Mesenchymal stem cell (in vitro differentiated cells and primary cell): ENCODE measurements at regions not wholly inside any gene's neighbourhood (a gene's known extent, or its start where the extent isn't known, plus 50 kb on each side); places are given as distances from the start of the nearest gene placed in this dataset.

Source experiments
- DNase-seq: peaks from one replicate; pipeline ENCODE4 v3.0.0-alpha.2; 2013
- H2AFZ ChIP-seq: one replicate; pipeline ENCODE4 v1.6.1; 2013; ENCODE audit warnings: low read depth, mild to moderate bottlenecking, control low read depth, inconsistent platforms, low read length, moderate library complexity
- H2AK5ac ChIP-seq: 2 replicates; pipeline ENCODE4 v1.6.1; 2013; ENCODE audit warnings: low read length, moderate library complexity, mild to moderate bottlenecking, inconsistent platforms; ENCODE audit not compliant: severe bottlenecking
- H2BK120ac ChIP-seq: one replicate; pipeline ENCODE4 v1.6.1; 2013; ENCODE audit warnings: low read depth, mild to moderate bottlenecking, inconsistent platforms, low read length, moderate library complexity
- H2BK12ac ChIP-seq, 2 experiments: one replicate each; pipeline ENCODE4 v1.6.1; 2013; ENCODE audit warnings: inconsistent platforms in 2 of 2, low read length in 2 of 2, mild to moderate bottlenecking in 2 of 2, moderate library complexity in 2 of 2, control low read depth in 1 of 2
- H2BK15ac ChIP-seq: one replicate; pipeline ENCODE4 v1.6.1; 2013; ENCODE audit warnings: mild to moderate bottlenecking, low read depth, inconsistent platforms; ENCODE audit not compliant: poor library complexity, severe bottlenecking
- H2BK5ac ChIP-seq: 2 replicates; pipeline ENCODE4 v1.6.1; 2013; ENCODE audit warnings: low read depth, mild to moderate bottlenecking, low read length, control low read depth, inconsistent platforms; ENCODE audit not compliant: poor library complexity, severe bottlenecking
- H3K14ac ChIP-seq, 2 experiments: one replicate each; pipeline ENCODE4 v1.6.1; 2013; ENCODE audit warnings: inconsistent platforms in 2 of 2, low read length in 2 of 2, control low read depth in 1 of 2, mild to moderate bottlenecking in 1 of 2, moderate library complexity in 1 of 2
- H3K18ac ChIP-seq, 2 experiments: one replicate each; pipeline ENCODE4 v1.6.1; 2013; ENCODE audit warnings: inconsistent platforms in 2 of 2, low read length in 2 of 2, control low read depth in 1 of 2, low read depth in 1 of 2, mild to moderate bottlenecking in 1 of 2
- H3K23ac ChIP-seq, 2 experiments: one replicate each; pipeline ENCODE4 v1.6.1; 2013; ENCODE audit warnings: inconsistent platforms in 2 of 2, low read length in 2 of 2, mild to moderate bottlenecking in 2 of 2, moderate library complexity in 2 of 2, control low read depth in 1 of 2
- H3K27ac ChIP-seq: 2 replicates; pipeline ENCODE4 v1.5.1; 2013; ENCODE audit warnings: mild to moderate bottlenecking, moderate library complexity, low read length, control low read depth, inconsistent platforms; ENCODE audit not compliant: poor library complexity, severe bottlenecking
- H3K27me3 ChIP-seq, 2 experiments: 2 replicates each; pipeline versions ENCODE4 v1.6.1 to v1.7.0; 2013; ENCODE audit warnings: low read length in 2 of 2, mild to moderate bottlenecking in 2 of 2, moderate library complexity in 2 of 2, control low read depth in 1 of 2, inconsistent platforms in 1 of 2; ENCODE audit not compliant: control insufficient read depth in 1 of 2, insufficient read depth in 1 of 2
- H3K36me3 ChIP-seq, 2 experiments: 2 replicates each; pipeline versions ENCODE4 v1.6.1 to v1.7.0; 2013; ENCODE audit warnings: low read length in 2 of 2, control low read depth in 1 of 2, inconsistent platforms in 1 of 2, low read depth in 1 of 2, mild to moderate bottlenecking in 1 of 2; ENCODE audit not compliant: insufficient read depth in 2 of 2, control insufficient read depth in 1 of 2
- H3K4ac ChIP-seq, 2 experiments: one replicate each; pipeline ENCODE4 v1.6.1; 2013; ENCODE audit warnings: inconsistent platforms in 2 of 2, low read length in 2 of 2, mild to moderate bottlenecking in 2 of 2, moderate library complexity in 2 of 2, control low read depth in 1 of 2, low read depth in 1 of 2
- H3K4me1 ChIP-seq: 2 replicates; pipeline ENCODE4 v1.6.1; 2013; ENCODE audit warnings: low read depth, low read length, control low read depth; ENCODE audit not compliant: control insufficient read depth, insufficient read depth
- H3K4me2 ChIP-seq: 2 replicates; pipeline ENCODE4 v1.6.1; 2013; ENCODE audit warnings: low read length, mild to moderate bottlenecking, inconsistent platforms; ENCODE audit not compliant: poor library complexity, severe bottlenecking
- H3K4me3 ChIP-seq, 2 experiments: 2 replicates each; pipeline versions ENCODE4 v1.5.1 to v1.7.0; 2013; ENCODE audit warnings: low read length in 2 of 2, mild to moderate bottlenecking in 2 of 2, control low read depth in 1 of 2, low read depth in 1 of 2; ENCODE audit not compliant: insufficient read depth in 1 of 2
- H3K79me1 ChIP-seq: replicated peaks from 2 replicates; pipeline ENCODE4 v1.6.1; 2013; ENCODE audit warnings: mild to moderate bottlenecking, control low read depth, low read length, inconsistent platforms; ENCODE audit not compliant: poor library complexity, severe bottlenecking
- H3K9ac ChIP-seq: 2 replicates; pipeline ENCODE4 v1.7.0; 2013; ENCODE audit warnings: mild to moderate bottlenecking, low read length, moderate library complexity
- H3K9me3 ChIP-seq: 2 replicates; pipeline ENCODE4 v1.7.0; 2013; ENCODE audit warnings: mild to moderate bottlenecking, low read length; ENCODE audit not compliant: control insufficient read depth
- H4K8ac ChIP-seq: one replicate; pipeline ENCODE4 v1.6.1; 2013; ENCODE audit warnings: inconsistent platforms, mild to moderate bottlenecking, low read length, moderate library complexity
- H4K91ac ChIP-seq: one replicate; pipeline ENCODE4 v1.6.1; 2013; ENCODE audit warnings: mild to moderate bottlenecking, low read length, inconsistent platforms
- WGBS: methylation state at CpG from one replicate; pipeline ENCODE4 v1.1.7; 2013; ENCODE audit warnings: mixed read lengths; 5-methylcytosine and 5-hydroxymethylcytosine counted together

DNA sequence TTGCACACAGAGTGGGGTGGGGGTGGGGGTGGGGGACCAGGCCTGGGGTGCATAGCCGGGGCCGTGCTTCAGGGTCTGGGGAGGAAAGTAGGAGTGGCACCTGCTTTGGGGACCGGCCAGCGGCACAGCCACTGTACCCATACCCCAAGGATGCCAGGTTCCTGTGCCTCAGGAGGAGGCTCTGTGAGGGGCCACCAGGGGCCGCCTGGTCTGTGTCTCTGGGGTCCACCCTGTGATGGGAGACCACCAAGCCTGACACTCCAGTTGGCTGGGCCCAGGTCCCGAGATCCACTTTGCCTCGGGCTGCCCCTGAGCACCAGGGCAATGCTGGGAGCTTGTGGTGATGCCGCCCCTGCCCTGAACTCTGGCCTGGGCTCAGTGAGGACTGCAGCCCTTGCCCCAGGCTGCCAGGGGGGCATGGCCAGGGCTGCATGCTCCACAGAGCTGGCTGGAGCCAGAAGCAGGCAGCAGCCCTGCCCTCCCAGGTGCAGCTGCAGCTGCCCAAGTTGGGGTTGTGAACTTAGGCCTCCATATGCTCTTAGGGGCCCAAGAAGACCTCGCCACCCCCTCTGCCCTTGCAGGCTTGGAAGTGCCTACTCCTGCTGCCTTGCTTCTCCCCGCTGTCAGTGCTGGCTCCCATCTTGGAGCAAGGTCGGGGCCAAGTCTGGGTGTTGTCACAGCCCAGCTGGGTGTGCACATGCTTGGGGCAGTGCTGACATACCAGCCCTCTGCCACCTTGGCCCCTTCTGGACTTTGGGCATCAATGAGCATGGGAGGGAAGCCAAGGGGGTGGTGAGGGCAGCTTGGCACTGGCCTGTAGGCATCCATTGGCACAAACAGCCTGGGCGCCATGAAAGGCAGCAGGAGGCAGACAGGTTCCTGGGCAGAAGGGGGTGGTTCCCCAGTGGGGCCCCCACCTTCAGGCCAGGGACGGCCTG, 123.3 kb upstream of the THY1 start:
- H3K18ac ChIP-seq, result no peak overlapping the region
- H3K4me1 ChIP-seq, result peaks cover 2% of the 10 kb centered on the region
- H2BK5ac ChIP-seq, result no peak overlapping the region
- no peaks in the 10 kb centered on the region for H3K79me1 ChIP-seq
- H3K27ac ChIP-seq, result no peak overlapping the region
- no peak overlapping the region for H2BK12ac ChIP-seq
- H3K9ac ChIP-seq, result no peak overlapping the region
- H3K4me2 ChIP-seq, result no peak overlapping the region
- H4K91ac ChIP-seq, result no peak overlapping the region
- no peak overlapping the region for H2AK5ac ChIP-seq
- no peak overlapping the region for H2BK120ac ChIP-seq
- no peak overlapping the region for H3K4ac ChIP-seq
- peaks cover 5 to 10% of the 10 kb centered on the region in 2 experiments for H3K27me3 ChIP-seq
- no peak for DNase-seq
- H3K4me3 ChIP-seq, result no peak overlapping the region
- no peak overlapping the region for H3K23ac ChIP-seq
- no peak overlapping the region for H2AFZ ChIP-seq
- no peak overlapping the region for H3K14ac ChIP-seq
- H4K8ac ChIP-seq, result no peak overlapping the region
- 85% methylated on average over 13 of the region's 13 CpGs for WGBS
- peaks cover 5% of the 10 kb centered on the region for H3K9me3 ChIP-seq
- H3K36me3 ChIP-seq, result no peaks in the 10 kb centered on the region
- no peak overlapping the region for H2BK15ac ChIP-seq

DNA sequence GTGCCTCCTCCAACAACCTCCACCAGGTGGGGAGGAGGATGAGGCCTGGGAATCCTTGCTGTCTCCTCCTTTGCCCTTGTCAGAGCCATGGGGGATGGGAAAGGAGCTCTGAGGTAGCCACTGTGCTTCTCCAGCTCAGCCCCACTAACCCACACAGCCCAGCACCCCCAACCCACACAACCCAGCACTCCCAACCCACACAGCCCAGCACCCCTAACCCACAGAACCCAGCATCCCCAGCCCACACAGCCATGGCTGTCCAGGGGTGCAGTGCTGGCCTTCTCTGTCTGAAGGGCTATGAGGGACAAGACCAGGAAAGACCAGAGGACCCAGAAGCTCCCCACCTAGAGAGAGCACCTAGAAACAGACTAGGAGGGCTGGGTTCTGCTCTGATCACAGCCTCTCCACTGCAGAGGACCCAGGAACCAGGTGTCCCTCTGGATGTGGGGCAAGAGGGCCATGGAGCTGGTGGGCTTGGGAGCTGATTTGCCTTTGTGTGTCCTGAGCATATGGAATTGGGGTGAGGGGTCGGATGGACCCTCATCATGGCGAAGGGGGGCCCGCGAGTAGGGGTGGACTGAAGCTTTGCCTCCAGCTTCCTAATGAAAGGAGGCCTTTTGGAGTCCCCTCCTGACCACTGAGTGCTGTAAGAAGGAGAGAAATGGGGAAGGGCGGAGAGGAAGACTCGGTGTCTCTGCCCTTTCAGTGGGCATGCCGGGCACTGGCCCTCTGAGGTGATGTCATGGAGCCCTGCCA, 117.6 kb upstream of the THY1 start:
- H4K91ac ChIP-seq, result no peak overlapping the region

DNA sequence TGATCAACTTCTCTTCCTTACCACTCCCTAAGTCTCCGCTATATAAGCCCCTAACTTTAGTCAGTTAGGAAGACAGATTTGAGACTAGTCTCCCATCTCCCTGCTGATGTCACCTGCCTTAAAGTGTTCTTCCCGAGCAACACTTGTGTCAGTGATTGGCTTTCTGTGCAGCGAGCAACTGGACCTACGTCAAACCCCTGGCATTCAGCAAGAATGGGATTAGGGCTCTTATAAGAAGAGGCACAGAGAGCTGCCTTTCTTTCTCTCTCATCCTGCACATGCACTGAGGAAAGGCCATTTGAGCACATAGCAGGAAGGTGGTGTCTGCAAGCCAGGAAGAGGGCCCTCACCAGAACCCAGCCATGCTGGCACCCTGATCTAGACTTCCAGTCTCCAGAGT, 116.6 kb upstream of the THY1 start:
- 90% methylated on average over 4 of the region's 4 CpGs for WGBS

More for the DNA sequence above, 117.6 kb upstream of the THY1 start:
- no peak overlapping the region for H3K23ac ChIP-seq
- peak overlapping the region in 1 of 2 experiments; percentile 81 for H3K14ac ChIP-seq
- no peak overlapping the region for H3K4me2 ChIP-seq
- H3K9me3 ChIP-seq, result no peaks in the 10 kb centered on the region
- no peak overlapping the region for H2AFZ ChIP-seq
- no peak overlapping the region for H2BK12ac ChIP-seq
- H3K27ac ChIP-seq, result no peak overlapping the region
- no peak overlapping the region for H2AK5ac ChIP-seq
- H2BK120ac ChIP-seq, result no peak overlapping the region
- no peak overlapping the region for H2BK15ac ChIP-seq
- no peak overlapping the region for H3K4ac ChIP-seq
- H3K79me1 ChIP-seq, result no peaks in the 10 kb centered on the region
- H3K4me1 ChIP-seq, result no peaks in the 10 kb centered on the region
- no peak overlapping the region for H3K18ac ChIP-seq
- no peak overlapping the region for H2BK5ac ChIP-seq
- no peak overlapping the region for H3K4me3 ChIP-seq
- H3K27me3 ChIP-seq, result peaks cover 28 to 38% of the 10 kb centered on the region in 2 experiments
- WGBS, result 91% methylated on average over 7 of the region's 7 CpGs
- H3K9ac ChIP-seq, result no peak overlapping the region
- H4K8ac ChIP-seq, result no peak overlapping the region
- H3K36me3 ChIP-seq, result no peaks in the 10 kb centered on the region
- no peak for DNase-seq

DNA sequence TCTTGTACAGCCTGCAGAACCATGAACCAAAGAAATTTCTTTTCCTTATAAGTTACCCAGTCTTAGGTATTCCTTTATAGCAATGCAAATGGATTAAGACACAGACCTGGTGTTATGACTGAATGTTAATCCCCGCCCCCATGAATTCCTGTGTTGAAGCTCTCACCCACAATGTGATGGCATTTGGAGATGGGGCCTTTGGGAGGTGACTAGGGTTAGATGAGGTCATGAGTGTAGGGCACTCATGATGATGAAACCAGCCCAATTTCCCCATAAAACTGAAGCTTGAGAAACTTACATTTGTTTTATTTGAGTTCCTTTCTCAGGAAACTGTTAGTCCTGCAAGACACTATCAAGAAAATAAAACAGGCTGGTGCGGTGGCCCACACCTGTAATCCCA, 115.8 kb upstream of the THY1 start:
- 78% methylated on average over 2 of the region's 2 CpGs for WGBS
- no peak overlapping the region for H2BK5ac ChIP-seq
- no peak overlapping the region for H2BK120ac ChIP-seq
- H2BK15ac ChIP-seq, result no peak overlapping the region
- H3K18ac ChIP-seq, result no peak overlapping the region
- H3K9me3 ChIP-seq, result no peaks in the 10 kb centered on the region
- no peak overlapping the region for H3K14ac ChIP-seq
- H2BK12ac ChIP-seq, result no peak overlapping the region
- H2AK5ac ChIP-seq, result no peak overlapping the region
- H4K8ac ChIP-seq, result no peak overlapping the region
- H4K91ac ChIP-seq, result no peak overlapping the region
- H3K4me2 ChIP-seq, result no peak overlapping the region
- no peaks in the 10 kb centered on the region for H3K79me1 ChIP-seq
- no peak overlapping the region for H3K23ac ChIP-seq
- H3K4me3 ChIP-seq, result no peak overlapping the region
- no peak overlapping the region for H3K27ac ChIP-seq
- DNase-seq, result no peak
- peaks cover 28 to 38% of the 10 kb centered on the region in 2 experiments for H3K27me3 ChIP-seq
- H2AFZ ChIP-seq, result no peak overlapping the region
- H3K4me1 ChIP-seq, result no peaks in the 10 kb centered on the region
- H3K4ac ChIP-seq, result no peak overlapping the region
- no peaks in the 10 kb centered on the region for H3K36me3 ChIP-seq
- H3K9ac ChIP-seq, result no peak overlapping the region

More for the DNA sequence above, 116.6 kb upstream of the THY1 start:
- Histone ChIP-seq H3K36me3 (no peaks in the 10 kb centered on the region), H3K18ac (no peak overlapping the region), H2BK15ac (no peak overlapping the region), H3K14ac (no peak overlapping the region), H2BK120ac (no peak overlapping the region), H3K27me3 (peaks cover 28 to 38% of the 10 kb centered on the region in 2 experiments), H3K4me2 (no peak overlapping the region), H3K9ac (no peak overlapping the region), H3K4me3 (no peak overlapping the region), H3K27ac (no peak overlapping the region), H2AK5ac (no peak overlapping the region), H3K4me1 (no peaks in the 10 kb centered on the region), H2BK5ac (no peak overlapping the region), H3K9me3 (no peaks in the 10 kb centered on the region), H3K4ac (no peak overlapping the region), H4K8ac (no peak overlapping the region), H2BK12ac (no peak overlapping the region), H2AFZ (no peak overlapping the region), H4K91ac (no peak overlapping the region), H3K23ac (no peak overlapping the region), H3K79me1 (no peaks in the 10 kb centered on the region)
- DNase-seq, result no peak
